Breast epithelium (tissue), 3 donors: ENCODE measurements at regions not wholly inside any gene's neighbourhood (a gene's known extent, or its start where the extent isn't known, plus 50 kb on each side); places are given as distances from the start of the nearest gene placed in this dataset.

Experiments used
- POLR2A ChIP-seq: fragments of 450-650 bp; IDR thresholded peaks from one replicate; pipeline ENCODE4 v1.6.1; 2016; ENCODE audit warnings: antibody characterized with exemption, mild to moderate bottlenecking, moderate library complexity
- TF ChIP-seq, protein P1 (sequence below), 3 donors: fragments of 450-650 bp; IDR thresholded peaks; one replicate each; pipeline ENCODE4 v1.5.1; 2016 to 2017; ENCODE audit warnings: antibody characterized with exemption in 3 of 3, mild to moderate bottlenecking in 3 of 3, moderate library complexity in 3 of 3

- TF ChIP-seq, protein P1, sequence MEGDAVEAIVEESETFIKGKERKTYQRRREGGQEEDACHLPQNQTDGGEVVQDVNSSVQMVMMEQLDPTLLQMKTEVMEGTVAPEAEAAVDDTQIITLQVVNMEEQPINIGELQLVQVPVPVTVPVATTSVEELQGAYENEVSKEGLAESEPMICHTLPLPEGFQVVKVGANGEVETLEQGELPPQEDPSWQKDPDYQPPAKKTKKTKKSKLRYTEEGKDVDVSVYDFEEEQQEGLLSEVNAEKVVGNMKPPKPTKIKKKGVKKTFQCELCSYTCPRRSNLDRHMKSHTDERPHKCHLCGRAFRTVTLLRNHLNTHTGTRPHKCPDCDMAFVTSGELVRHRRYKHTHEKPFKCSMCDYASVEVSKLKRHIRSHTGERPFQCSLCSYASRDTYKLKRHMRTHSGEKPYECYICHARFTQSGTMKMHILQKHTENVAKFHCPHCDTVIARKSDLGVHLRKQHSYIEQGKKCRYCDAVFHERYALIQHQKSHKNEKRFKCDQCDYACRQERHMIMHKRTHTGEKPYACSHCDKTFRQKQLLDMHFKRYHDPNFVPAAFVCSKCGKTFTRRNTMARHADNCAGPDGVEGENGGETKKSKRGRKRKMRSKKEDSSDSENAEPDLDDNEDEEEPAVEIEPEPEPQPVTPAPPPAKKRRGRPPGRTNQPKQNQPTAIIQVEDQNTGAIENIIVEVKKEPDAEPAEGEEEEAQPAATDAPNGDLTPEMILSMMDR (IDR thresholded peaks at IDR 0.05): no peak
- no peak for TF ChIP-seq POLR2A
Observed at GRCh38 chr4:156173486-156173885, 219.8 kb upstream of the CTSO start.
